ENCODE measurements at regions not wholly inside any gene's neighbourhood (a gene's known extent, or its start where the extent isn't known, plus 50 kb on each side); places are given as distances from the start of the nearest gene placed in this dataset.

- no peak for TF ChIP-seq CTCF (IDR thresholded peaks at IDR 0.05)
- TF ChIP-seq POLR2A (IDR thresholded peaks at IDR 0.05) = no peak
These were observed 315.6 kb downstream of the CETN3 start for GRCh38 chr5:90093751-90094485.
